H1 (cell line): ENCODE measurements at regions not wholly inside any gene's neighbourhood (a gene's known extent, or its start where the extent isn't known, plus 50 kb on each side); places are given as distances from the start of the nearest gene placed in this dataset.

Source experiments
- CTCF ChIA-PET: fragments of 300-600 bp; sonication (Branson Sonifier 250); formaldehyde crosslinking; loops from one replicate; lab custom pipeline; 2021; ENCODE audit not compliant: partially characterized antibody; lab: Charles Lee
- POLR2A ChIA-PET: fragments of 300-600 bp; sonication (Branson Sonifier 250); formaldehyde crosslinking; loops from one replicate; lab custom pipeline; 2021; ENCODE audit warnings: inconsistent platforms; ENCODE audit not compliant: partially characterized antibody; lab: Charles Lee
- DNase-seq, 2 experiments: peaks; one replicate each; pipeline versions ENCODE4 v3.0.0 to v3.0.0-alpha.2; 2010 to 2022; ENCODE audit warnings: low spot score in 2 of 2, low read depth in 1 of 2, mixed read lengths in 1 of 2
- FAIRE-seq: peaks from 2 replicates; lab custom pipeline; 2011; peaks lifted over from hg19 to GRCh38; lab: Jason Lieb, UNC
- H2AFZ ChIP-seq: 2 replicates; pipeline ENCODE4 v1.8.1; 2012; ENCODE audit warnings: low read length, inconsistent platforms
- H2AK5ac ChIP-seq: 2 replicates; pipeline ENCODE4 v1.6.1; 2013; ENCODE audit warnings: low read depth, low read length
- H2BK120ac ChIP-seq: replicated peaks from 2 replicates; pipeline ENCODE3; 2013; ENCODE audit warnings: low read depth, low read length, inconsistent platforms
- H2BK12ac ChIP-seq: 2 replicates; pipeline ENCODE4 v1.6.1; 2013; ENCODE audit warnings: low read depth, low read length
- H2BK15ac ChIP-seq: 2 replicates; pipeline ENCODE4 v1.6.1; 2013; ENCODE audit warnings: low read length
- H2BK20ac ChIP-seq: 2 replicates; pipeline ENCODE4 v1.6.1; 2013; ENCODE audit warnings: low read length
- H2BK5ac ChIP-seq: 2 replicates; pipeline ENCODE4 v1.6.1; 2013; ENCODE audit warnings: low read depth, low read length
- H3K14ac ChIP-seq: 2 replicates; pipeline ENCODE4 v1.6.1; 2013; ENCODE audit warnings: inconsistent platforms; ENCODE audit not compliant: insufficient read length
- H3K18ac ChIP-seq: 2 replicates; pipeline ENCODE4 v1.6.1; 2013; ENCODE audit warnings: low read length; ENCODE audit errors: extremely low read depth
- H3K23ac ChIP-seq: 2 replicates; pipeline ENCODE4 v1.6.1; 2013; ENCODE audit warnings: inconsistent platforms; ENCODE audit not compliant: insufficient read length
- H3K23me2 ChIP-seq: 2 replicates; pipeline ENCODE4 v1.6.1; 2013; ENCODE audit warnings: low read depth, low read length
- H3K27ac ChIP-seq: 2 replicates; pipeline ENCODE4 v1.6.1; 2011; ENCODE audit warnings: low read depth, low read length, inconsistent platforms
- H3K27me3 ChIP-seq, 4 experiments: replicated peaks in 1 of 4; 1 replicate in 1 of 4; 2 replicates in 3 of 4; pipeline versions ENCODE4 v1.6.1 to v1.8.1; 2011 to 2013; ENCODE audit warnings: low read length in 3 of 4, mild to moderate bottlenecking in 3 of 4, inconsistent platforms in 2 of 4, mixed read lengths in 2 of 4, moderate library complexity in 1 of 4; ENCODE audit not compliant: control insufficient read depth in 3 of 4, insufficient read depth in 3 of 4; ENCODE audit errors: extremely low read depth in 1 of 4
- H3K36me3 ChIP-seq, 4 experiments: 2 replicates each; pipeline versions ENCODE4 v1.6.1 to v1.8.1; 2011 to 2013; ENCODE audit warnings: mild to moderate bottlenecking in 4 of 4, low read length in 3 of 4, moderate library complexity in 2 of 4, control low read depth in 1 of 4, inconsistent platforms in 1 of 4; ENCODE audit not compliant: insufficient read depth in 4 of 4, control insufficient read depth in 2 of 4
- H3K4ac ChIP-seq: replicated peaks from 2 replicates; pipeline ENCODE3; 2013; ENCODE audit warnings: low read length, low read depth, mixed read lengths, inconsistent platforms; ENCODE audit not compliant: insufficient read length
- H3K4me1 ChIP-seq, 4 experiments: replicated peaks in 1 of 4; 1 replicate in 1 of 4; 2 replicates in 3 of 4; pipeline versions ENCODE4 v1.6.1 to v1.8.1; 2011 to 2013; ENCODE audit warnings: low read length in 3 of 4, inconsistent platforms in 2 of 4, mixed read lengths in 1 of 4; ENCODE audit not compliant: insufficient read depth in 4 of 4, control insufficient read depth in 3 of 4
- H3K4me2 ChIP-seq, 2 experiments: 2 replicates each; pipeline versions ENCODE4 v1.6.1 to v1.8.1; 2011 to 2013; ENCODE audit warnings: low read depth in 2 of 2, low read length in 2 of 2, control low read depth in 1 of 2, inconsistent platforms in 1 of 2, mild to moderate bottlenecking in 1 of 2; ENCODE audit not compliant: insufficient read depth in 1 of 2
- H3K4me3 ChIP-seq, 4 experiments: fragments of 200-600, 300-600 bp in 1 of 4; sonication (generic), shearing (Covaris generic), sonication (Bioruptor Twin) in 1 of 4; 2 replicates each; pipeline versions ENCODE4 v1.5.1 to v1.8.1; 2011 to 2016; ENCODE audit warnings: low read length in 4 of 4, low read depth in 3 of 4, control low read depth in 2 of 4, inconsistent platforms in 2 of 4, mild to moderate bottlenecking in 2 of 4, mixed read lengths in 1 of 4, moderate library complexity in 1 of 4; ENCODE audit not compliant: insufficient read depth in 2 of 4; ENCODE audit errors: extremely low read depth in 1 of 4
- H3K56ac ChIP-seq: replicated peaks from 2 replicates; pipeline ENCODE3; 2013; ENCODE audit warnings: low read depth, mild to moderate bottlenecking, mixed read lengths, low read length, inconsistent platforms; ENCODE audit not compliant: insufficient read length
- H3K79me1 ChIP-seq: 2 replicates; pipeline ENCODE4 v1.6.1; 2013; ENCODE audit warnings: low read depth, low read length, control low read depth
- H3K79me2 ChIP-seq, 2 experiments: 2 replicates each; pipeline versions ENCODE4 v1.6.1 to v1.8.1; 2012 to 2013; ENCODE audit warnings: low read length in 2 of 2, mild to moderate bottlenecking in 2 of 2, inconsistent platforms in 1 of 2; ENCODE audit not compliant: insufficient read depth in 2 of 2, control insufficient read depth in 1 of 2
- H3K9ac ChIP-seq, 4 experiments: replicated peaks in 1 of 4; 1 replicate in 1 of 4; 2 replicates in 3 of 4; pipeline versions ENCODE4 v1.6.1 to v1.8.1; 2011 to 2013; ENCODE audit warnings: low read depth in 3 of 4, low read length in 3 of 4, control low read depth in 2 of 4, mild to moderate bottlenecking in 2 of 4, moderate library complexity in 2 of 4, inconsistent platforms in 1 of 4; ENCODE audit errors: extremely low read depth in 1 of 4
- H3K9me3 ChIP-seq, 2 experiments: 2 replicates each; pipeline versions ENCODE4 v1.6.1 to v1.8.1; 2012 to 2013; ENCODE audit warnings: mild to moderate bottlenecking in 2 of 2, moderate library complexity in 2 of 2, control low read depth in 1 of 2, inconsistent platforms in 1 of 2, low read depth in 1 of 2, low read length in 1 of 2, mixed read lengths in 1 of 2; ENCODE audit not compliant: insufficient read depth in 2 of 2
- H4K20me1 ChIP-seq, 2 experiments: replicated peaks in 1 of 2; 2 replicates each; pipeline versions ENCODE3 to v1.8.1; 2011 to 2013; ENCODE audit warnings: inconsistent platforms in 2 of 2, low read length in 2 of 2, mild to moderate bottlenecking in 1 of 2; ENCODE audit not compliant: insufficient read depth in 2 of 2, control insufficient read depth in 1 of 2
- H4K5ac ChIP-seq: 2 replicates; pipeline ENCODE4 v1.6.1; 2013; ENCODE audit warnings: low read length, low read depth, mixed read lengths, inconsistent platforms; ENCODE audit not compliant: insufficient read length
- H4K8ac ChIP-seq: 2 replicates; pipeline ENCODE4 v1.8.0; 2013; ENCODE audit warnings: mild to moderate bottlenecking, moderate library complexity, low read length, inconsistent platforms; ENCODE audit not compliant: insufficient read depth; ENCODE audit errors: extremely low read depth
- H4K91ac ChIP-seq: replicated peaks from 2 replicates; pipeline ENCODE3; 2013; ENCODE audit warnings: low read length, mixed read lengths, inconsistent platforms; ENCODE audit not compliant: insufficient read length
- GABPA ChIP-seq: IDR thresholded peaks from 2 replicates; pipeline ENCODE4 v1.6.1; 2011; ENCODE audit warnings: mild to moderate bottlenecking, low read length, moderate library complexity, borderline replicate concordance; ENCODE audit not compliant: insufficient read depth
- JUND ChIP-seq: IDR thresholded peaks from 2 replicates; pipeline ENCODE4 v1.6.1; 2011; ENCODE audit warnings: mild to moderate bottlenecking, improper control_type of control experiment, low read length
- POLR2AphosphoS5 ChIP-seq: IDR thresholded peaks from 2 replicates; pipeline ENCODE4 v1.6.1; 2011; ENCODE audit warnings: low read depth, low read length
- SIRT6 ChIP-seq: IDR thresholded peaks from one replicate; pipeline ENCODE4 v1.7.1; 2012; ENCODE audit warnings: low read length, inconsistent platforms
- SP2 ChIP-seq: IDR thresholded peaks from 2 replicates; pipeline ENCODE4 v1.6.1; 2012; ENCODE audit warnings: mild to moderate bottlenecking, low read length, inconsistent platforms
- WGBS, 2 experiments: shearing (Covaris generic) in 1 of 2; methylation state at CpG; one replicate each; pipeline versions ENCODE4 v1.1.6 to v1.1.7; 2013 to 2015; ENCODE audit warnings: low lambda C conversion rate in 2 of 2, mixed read lengths in 2 of 2, inconsistent platforms in 1 of 2, low coverage in 1 of 2, missing lambda C conversion rate in 1 of 2; ENCODE audit not compliant: insufficient replicate concordance in 2 of 2, insufficient coverage in 1 of 2, insufficient read length in 1 of 2; ENCODE audit errors: extremely low coverage in 1 of 2, missing lambda C conversion rate in 1 of 2; 5-methylcytosine and 5-hydroxymethylcytosine counted together
- TF ChIP-seq, protein P1 (sequence below): IDR thresholded peaks from 2 replicates; pipeline ENCODE4 v1.6.1; 2012; ENCODE audit warnings: low read length, inconsistent platforms

DNA sequence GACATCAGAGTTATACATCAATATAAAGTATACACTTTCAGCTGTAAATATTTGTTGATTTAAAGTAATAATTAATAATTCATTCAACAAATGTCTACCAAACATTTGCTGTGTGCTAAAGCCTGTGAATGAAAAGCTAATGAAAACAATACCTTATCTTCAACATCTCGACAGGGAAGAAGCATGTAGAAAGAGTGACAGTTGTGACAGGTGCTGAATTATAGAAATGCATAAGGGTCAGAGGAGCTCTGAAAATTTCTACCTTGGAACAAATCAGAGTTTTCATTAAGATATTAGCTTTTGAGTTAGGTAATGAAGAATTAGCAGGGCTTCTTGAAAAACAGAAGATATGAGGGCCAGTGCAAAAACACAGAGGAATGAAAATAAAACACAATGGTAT lies 739.2 kb downstream of the VGLL3 start:
- H2BK120ac ChIP-seq = no peak overlapping the region
- no peaks in the 10 kb centered on the region for H3K79me1 ChIP-seq
- no peak overlapping the region for H2BK15ac ChIP-seq
- no peak overlapping the region for H4K8ac ChIP-seq
- H3K27ac ChIP-seq = no peak overlapping the region
- no peak overlapping the region for H2AK5ac ChIP-seq
- H3K9me3 ChIP-seq = no peaks in the 10 kb centered on the region
- no peaks in the 10 kb centered on the region for H3K36me3 ChIP-seq
- H4K5ac ChIP-seq = no peak overlapping the region
- ChIA-PET CTCF (no interaction called here), POLR2A (no interaction called here)
- H3K4me1 ChIP-seq = no peaks in the 10 kb centered on the region
- H3K4me2 ChIP-seq = no peak overlapping the region
- FAIRE-seq (no peak), DNase-seq (no peak)
- no peak overlapping the region for H3K4ac ChIP-seq
- no peak overlapping the region for H3K18ac ChIP-seq
- H3K14ac ChIP-seq = no peak overlapping the region
- no peak overlapping the region for H2AFZ ChIP-seq
- no peaks in the 10 kb centered on the region for H3K79me2 ChIP-seq
- H2BK12ac ChIP-seq = no peak overlapping the region
- H2BK20ac ChIP-seq = no peak overlapping the region
- no peaks in the 10 kb centered on the region for H3K23me2 ChIP-seq
- H4K91ac ChIP-seq = no peak overlapping the region
- TF ChIP-seq SIRT6 = no peak
- TF ChIP-seq SP2 = no peak
- TF ChIP-seq JUND = no peak
- TF ChIP-seq POLR2AphosphoS5 = no peak
- TF ChIP-seq, protein P1, sequence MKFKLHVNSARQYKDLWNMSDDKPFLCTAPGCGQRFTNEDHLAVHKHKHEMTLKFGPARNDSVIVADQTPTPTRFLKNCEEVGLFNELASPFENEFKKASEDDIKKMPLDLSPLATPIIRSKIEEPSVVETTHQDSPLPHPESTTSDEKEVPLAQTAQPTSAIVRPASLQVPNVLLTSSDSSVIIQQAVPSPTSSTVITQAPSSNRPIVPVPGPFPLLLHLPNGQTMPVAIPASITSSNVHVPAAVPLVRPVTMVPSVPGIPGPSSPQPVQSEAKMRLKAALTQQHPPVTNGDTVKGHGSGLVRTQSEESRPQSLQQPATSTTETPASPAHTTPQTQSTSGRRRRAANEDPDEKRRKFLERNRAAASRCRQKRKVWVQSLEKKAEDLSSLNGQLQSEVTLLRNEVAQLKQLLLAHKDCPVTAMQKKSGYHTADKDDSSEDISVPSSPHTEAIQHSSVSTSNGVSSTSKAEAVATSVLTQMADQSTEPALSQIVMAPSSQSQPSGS = no peak
- TF ChIP-seq GABPA = no peak
- TF ChIP-seq, all 59 proteins: peak for 0
- H3K23ac ChIP-seq = no peak overlapping the region
- no peak overlapping the region for H2BK5ac ChIP-seq
- WGBS, 2 experiments = 88% methylated on average over 1 of the region's 1 CpG; no CpG with 5 or more reads in 1 of the 2 experiments
- H3K4me3 ChIP-seq = no peak overlapping the region
- no peaks in the 10 kb centered on the region for H4K20me1 ChIP-seq
- no peaks in the 10 kb centered on the region for H3K27me3 ChIP-seq
- peak overlapping the region in 1 of 4 experiments; percentile 43; a peak in 1 of 7 replicates for H3K9ac ChIP-seq
- no peak overlapping the region for H3K56ac ChIP-seq
